ENCODE measurements at regions not wholly inside any gene's neighbourhood (a gene's known extent, or its start where the extent isn't known, plus 50 kb on each side); places are given as distances from the start of the nearest gene placed in this dataset.

DNA sequence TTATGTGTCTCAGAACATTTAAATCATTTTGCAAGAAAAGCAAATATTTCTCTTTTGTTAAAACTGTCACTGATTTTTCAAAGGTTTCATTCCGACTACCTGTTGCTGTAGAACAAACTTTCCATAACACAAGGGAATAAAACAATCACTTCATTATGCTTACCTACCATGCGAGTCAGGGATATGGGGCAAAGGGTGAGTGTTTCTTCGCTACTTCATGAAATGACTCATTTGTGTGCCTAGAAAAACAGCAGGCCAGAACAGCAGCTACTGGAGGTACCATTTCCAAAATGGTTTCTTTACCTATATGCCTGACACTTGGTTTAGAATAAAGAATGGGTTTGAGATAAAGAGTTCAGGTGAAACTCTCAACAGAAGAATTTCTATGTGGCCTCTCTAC is 712.5 kb downstream of the PLOD2 start:
- TF ChIP-seq, protein P1, sequence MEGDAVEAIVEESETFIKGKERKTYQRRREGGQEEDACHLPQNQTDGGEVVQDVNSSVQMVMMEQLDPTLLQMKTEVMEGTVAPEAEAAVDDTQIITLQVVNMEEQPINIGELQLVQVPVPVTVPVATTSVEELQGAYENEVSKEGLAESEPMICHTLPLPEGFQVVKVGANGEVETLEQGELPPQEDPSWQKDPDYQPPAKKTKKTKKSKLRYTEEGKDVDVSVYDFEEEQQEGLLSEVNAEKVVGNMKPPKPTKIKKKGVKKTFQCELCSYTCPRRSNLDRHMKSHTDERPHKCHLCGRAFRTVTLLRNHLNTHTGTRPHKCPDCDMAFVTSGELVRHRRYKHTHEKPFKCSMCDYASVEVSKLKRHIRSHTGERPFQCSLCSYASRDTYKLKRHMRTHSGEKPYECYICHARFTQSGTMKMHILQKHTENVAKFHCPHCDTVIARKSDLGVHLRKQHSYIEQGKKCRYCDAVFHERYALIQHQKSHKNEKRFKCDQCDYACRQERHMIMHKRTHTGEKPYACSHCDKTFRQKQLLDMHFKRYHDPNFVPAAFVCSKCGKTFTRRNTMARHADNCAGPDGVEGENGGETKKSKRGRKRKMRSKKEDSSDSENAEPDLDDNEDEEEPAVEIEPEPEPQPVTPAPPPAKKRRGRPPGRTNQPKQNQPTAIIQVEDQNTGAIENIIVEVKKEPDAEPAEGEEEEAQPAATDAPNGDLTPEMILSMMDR (IDR thresholded peaks at IDR 0.05) = no peak
- no peak for TF ChIP-seq ZFX (IDR thresholded peaks at IDR 0.05; ENCODE audit: borderline replicate concordance)

Data from 22Rv1 (cell line).